AG20443 (cell line): ENCODE measurements at regions not wholly inside any gene's neighbourhood (a gene's known extent, or its start where the extent isn't known, plus 50 kb on each side); places are given as distances from the start of the nearest gene placed in this dataset.
A peak's percentile ranks its signal among the peaks of the same experiment; 100 is the strongest.

Source experiments
- DNase-seq: peaks from one replicate; pipeline ENCODE4 v3.0.0; 2012; ENCODE audit warnings: low spot score, mixed read lengths

DNA sequence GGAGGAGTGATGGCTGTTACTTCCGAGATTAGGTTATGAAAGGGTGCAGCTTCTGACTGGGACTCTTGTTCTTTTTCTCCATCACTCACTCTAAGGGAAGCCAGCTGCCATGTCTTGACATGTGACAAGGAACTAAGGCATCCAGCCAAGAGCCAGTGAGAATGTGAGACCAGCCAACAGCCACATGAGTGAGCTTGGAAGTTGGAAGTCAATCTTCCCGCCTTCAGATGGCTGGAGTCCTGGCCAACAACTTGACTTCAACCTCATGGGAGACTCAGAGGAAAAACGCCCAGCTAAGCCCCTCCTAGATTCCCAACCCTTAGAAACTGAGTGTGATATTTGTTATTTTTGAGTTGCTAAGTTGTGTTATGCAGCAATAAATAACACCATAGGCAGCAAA lies 201.1 kb downstream of the SNX18 start:
- DNase-seq: peak; percentile 47

DNA sequence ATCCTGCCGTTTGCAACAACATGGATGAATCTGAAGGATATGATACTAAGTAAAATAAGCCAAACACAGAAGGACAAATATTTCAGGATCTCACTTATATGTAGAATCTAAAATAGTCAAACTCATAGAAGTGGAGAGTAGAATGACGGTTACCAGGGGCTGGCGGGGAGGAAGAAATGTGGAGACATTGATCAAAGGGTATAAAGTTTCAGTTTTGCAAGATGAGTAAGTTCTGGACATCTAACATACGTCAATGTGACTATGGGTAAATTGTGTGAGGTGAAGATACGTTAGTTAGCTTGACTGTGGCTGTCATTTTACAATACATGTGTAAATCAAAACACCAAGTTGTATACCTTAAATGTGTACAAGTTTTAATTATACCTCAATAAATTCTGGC lies 200.3 kb downstream of the SNX18 start:
- no peak for DNase-seq

DNA sequence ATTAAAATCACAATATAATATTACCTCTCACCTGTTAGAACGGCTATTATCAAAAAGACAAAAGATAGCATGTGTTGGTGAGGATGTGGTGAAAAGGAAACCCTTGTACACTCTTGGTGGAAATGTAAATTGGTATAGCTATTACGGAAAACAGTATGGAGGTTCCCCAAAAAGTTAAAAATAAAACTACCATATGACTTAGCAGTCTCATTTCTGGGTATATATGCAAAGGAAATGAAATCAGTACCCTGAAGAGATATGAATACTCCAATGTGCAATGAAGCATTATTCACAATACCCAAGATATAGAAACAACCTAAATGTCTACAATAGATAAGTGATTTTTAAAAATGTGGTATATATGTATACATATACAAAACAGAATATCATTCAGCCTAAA lies 199.9 kb downstream of the SNX18 start:
- DNase-seq: no peak

DNA sequence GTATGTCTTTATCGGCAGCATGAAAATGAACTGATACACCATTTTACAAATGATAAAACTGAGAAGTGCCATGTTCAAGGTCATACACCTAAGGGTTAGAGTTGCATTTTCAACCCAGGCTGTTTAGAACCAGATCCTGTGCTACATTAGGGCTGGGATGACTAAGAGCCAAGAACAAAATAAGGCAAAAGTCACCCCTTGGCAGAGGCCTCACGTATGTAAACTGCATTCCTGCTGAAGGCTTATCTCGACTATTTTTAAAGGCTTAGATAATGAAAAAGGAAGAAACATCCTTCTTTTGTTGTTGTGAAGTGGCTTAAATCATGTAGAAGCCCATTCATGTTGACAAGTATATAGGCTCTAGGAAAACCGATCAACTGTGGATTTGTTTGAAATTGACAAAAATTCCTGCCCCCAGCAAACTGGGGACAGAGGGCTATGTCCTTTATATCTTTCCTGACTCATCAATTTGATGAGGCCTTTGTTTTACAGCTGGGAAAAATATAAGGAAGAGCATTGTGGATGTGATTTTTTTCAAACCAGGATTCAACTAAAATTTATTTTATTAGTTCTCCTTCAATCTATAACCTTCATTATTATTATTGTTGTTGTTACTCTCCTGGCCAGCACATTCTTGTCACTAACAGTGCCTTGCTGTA lies 196.5 kb downstream of the SNX18 start:
- no peak for DNase-seq

DNA sequence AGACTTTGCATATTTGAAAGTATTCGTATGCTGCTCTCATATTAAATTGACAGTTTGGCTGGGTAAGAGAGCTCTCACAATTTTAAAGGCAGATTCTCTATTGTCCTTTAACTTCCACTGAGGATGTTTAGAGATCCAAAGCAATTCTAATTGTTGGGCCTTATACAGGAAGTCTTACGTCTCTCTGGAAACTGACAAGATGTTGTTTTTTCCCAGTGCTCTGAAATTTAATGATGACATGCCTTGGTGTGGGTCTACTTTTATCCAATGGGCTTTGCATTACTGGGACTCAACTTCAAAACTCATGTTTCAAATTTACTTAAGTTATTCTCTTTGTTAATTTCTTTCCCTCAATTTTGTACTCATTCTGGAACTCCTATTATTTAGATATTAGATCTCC lies 191.5 kb downstream of the SNX18 start:
- DNase-seq: no peak

DNA sequence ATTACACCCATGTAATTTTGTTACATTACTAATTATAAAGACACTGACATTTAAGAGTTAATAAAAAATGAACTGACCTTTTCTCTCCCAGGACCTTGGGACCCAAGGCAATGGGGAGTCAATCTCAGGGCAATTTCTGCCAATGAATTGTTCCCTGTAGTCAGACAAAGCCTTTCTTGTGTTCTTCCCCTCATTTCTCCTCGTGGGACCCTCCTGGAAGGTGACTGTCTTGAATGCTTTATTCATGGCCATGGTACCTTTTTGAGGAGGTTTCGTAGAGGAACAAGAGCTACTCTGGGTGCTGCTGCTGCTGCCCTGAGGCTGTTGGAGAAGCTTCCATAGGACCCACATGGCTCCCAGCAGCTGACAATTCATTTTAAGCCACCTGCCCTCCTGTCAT lies 190.3 kb downstream of the SNX18 start:
- peak; percentile 1 for DNase-seq

DNA sequence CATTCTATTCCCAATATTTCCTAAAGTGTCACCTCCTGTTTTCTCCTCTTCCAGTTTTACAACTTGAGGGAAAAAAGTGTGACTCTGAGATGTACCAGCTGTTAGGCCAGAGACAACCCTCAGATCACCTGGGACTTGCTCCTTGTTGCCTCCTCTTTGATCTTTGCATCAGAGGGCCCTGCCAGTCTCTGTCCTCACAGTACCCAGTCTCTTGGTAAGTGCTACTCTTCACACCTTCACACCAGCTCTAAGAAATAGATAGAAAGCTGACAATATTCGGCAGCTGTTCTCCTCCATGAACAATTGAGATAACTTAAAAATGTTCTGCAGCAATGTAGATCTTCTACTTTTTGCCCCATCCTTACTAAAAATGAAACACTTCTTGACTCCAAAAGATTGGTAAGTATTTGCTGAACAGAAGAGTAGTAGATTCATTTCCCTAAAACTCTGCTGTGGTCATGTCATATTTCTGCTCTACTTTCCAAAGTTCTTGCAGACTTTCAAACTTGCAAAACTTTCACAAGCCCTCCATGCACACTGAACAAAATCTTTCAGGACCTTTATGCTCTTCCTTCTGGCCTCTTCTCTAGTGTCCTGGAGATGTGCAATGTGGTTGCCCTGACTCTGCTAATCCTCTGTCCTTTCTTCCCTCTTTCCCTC lies 188.6 kb downstream of the SNX18 start:
- no peak for DNase-seq

DNA sequence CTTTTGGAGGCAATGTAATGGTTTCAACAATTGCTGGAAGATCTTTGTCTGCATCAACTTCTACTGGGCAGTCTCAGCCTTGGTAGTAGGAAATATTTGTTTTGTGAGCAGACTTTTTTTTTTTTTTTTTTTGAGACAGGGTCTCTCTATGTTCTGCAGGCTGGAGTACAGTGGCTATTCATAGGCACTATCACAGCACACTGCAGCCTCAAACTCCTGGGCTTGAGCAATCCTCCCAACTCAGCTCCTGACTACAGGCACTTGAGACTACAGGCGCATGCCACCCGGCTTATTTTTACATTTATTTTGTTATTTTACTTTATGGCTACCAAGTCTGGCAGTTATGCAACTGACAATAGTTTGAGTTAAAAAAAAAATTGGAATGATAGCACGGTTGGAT lies 187.3 kb downstream of the SNX18 start:
- no peak for DNase-seq

DNA sequence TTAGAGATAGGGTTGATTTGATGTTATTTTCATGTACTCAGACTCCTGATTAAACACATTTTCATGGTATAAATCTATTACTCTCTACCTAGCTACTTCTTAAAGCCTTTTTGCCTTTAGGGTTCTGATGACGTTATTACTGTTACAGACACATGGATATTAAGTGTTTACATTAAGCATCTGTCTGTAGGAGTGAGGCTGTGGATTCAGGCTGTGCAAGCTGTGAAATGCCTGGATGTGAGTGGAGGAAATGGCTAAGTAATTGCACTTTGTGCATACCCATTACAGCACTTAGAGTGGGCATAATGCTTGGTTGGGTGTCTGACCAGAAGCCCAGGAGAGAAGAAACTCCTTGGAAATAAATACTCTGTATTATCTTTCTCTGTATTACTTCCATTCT lies 186.8 kb downstream of the SNX18 start:
- DNase-seq: no peak

DNA sequence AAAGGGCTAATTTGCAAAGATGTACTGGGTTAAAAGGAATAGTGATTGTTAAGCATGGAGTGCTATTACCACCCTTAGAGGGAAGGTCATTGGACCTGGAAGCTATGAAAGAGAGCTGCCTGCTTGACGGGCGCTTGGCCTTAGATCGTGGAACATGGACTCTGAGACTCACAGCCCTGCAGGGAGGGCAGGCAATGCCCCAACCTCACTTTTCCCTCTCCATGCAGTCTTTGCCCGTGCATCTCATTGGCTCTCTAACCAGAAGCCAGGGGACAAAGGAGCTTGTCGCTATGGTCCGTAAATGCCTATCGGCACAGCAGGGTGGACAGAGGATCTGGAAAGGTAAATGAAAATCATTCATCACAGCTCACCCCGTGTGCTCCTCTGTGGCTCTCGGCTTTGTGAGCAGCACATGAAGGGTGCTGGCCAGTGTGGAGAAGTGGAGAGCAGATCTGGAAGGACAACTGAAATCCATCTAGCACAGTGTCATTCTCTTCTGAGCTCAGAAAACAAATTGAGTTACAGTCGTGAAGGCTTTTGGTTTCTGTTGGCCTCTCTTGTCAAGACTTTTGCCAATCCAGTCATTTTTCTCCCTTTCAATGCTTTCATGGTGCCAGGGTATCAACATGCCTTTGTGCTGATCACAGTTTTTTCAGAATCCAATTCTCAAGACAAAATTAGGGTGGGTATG lies 186.2 kb downstream of the SNX18 start:
- DNase-seq: no peak

DNA sequence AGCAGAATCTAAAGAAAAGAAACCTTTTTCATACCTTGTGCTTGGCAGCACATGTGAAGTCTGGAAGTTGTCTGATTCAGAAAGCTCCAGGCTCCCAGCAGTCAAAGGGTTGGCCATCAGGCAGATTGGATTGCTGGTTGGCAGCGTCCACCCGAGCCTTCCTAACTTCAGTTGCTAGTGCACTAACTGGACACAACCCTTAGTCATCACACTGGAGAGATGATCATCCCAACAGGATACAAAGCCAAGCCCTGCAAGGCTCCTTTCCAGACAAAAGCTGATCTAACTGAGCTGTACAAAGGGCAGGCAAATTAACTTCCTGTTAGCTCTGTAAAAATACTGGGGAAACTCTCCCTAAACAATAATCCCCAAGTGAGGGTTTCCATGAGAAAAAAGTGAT lies 185.6 kb downstream of the SNX18 start:
- DNase-seq: peak; percentile 88

DNA sequence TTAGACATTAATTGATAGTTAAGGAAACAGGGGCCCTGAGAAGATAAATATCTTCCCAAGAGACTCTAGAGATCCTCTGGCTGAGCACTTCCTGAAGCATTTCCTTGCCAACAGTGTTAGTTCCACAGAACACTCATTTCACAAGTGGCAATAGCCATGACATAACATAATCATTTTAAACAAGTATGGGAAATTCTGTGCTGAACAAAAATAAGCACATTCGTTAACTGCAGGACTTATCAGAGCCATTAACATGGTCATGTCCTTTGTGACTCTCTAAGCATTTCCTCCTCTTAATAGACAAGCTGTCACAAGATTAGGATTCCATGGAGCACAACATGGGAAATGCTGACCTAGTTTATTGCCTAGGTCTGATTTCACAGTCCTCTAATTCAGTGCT lies 184.9 kb downstream of the SNX18 start:
- DNase-seq: no peak

DNA sequence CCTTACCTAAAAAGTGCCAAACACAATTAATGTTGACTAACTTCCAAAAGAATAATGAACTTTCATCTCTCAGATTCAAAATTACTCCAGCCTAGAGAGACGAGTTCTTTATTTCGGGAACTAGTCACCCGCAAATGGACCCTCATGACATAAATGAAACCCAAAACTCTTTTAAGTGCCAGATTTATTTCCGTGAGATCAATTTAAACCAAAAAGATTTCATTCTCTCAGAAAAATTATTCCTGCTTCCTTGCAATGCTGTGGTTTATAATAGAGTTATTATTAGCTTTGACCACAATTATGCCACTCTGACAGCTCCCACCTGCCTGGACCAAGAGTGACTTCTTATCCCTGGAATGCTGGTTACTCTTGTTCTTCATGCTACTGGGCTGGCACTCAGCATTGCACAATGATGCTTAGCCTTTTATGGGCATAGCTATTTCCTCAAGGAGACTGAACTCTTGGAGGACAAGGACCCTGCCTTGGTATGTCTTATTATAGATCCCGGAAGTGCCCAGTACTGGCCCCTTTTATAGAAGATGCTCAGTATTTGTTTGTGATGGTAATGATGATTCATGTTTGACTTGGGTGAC lies 183.5 kb downstream of the SNX18 start:
- peak; percentile 86 for DNase-seq

DNA sequence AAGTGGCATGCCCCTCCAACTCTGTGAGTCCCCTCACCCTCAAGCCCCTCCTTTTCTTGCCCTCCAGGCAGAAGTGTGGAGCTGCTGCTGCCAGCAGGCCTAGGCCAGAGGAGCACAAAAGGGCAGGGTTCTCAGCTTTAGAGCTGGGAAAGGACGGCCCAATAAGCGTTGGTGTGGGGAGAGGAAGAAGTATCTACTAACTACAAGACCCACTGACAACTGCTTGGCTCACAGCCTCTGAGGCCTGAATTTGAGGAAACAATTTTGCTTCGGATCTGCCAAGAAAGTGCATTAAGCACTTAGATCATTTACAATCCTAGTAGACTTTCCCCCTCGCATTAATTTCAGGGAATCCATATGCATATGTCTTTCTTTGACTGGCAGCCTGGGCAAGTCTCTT lies 179.4 kb downstream of the SNX18 start:
- no peak for DNase-seq

DNA sequence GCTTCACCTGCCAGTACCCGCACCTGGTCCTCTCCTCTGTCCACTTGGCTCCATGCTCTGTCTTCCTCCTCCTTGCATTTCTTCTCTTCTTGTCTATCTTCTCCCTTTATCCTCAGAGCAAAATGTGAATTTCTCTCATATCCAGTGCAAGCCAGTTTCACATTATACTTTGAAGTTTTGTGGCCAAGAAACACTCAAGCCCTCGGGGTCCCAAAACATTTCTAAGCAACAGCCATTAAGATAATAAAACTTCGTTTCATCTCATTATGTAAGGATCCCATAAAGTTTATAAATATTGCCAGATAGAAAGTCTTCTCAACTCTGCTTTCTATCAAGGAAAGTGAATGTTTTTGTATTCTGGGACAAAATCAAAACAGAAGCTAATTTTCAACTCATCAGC lies 178.8 kb downstream of the SNX18 start:
- no peak for DNase-seq

DNA sequence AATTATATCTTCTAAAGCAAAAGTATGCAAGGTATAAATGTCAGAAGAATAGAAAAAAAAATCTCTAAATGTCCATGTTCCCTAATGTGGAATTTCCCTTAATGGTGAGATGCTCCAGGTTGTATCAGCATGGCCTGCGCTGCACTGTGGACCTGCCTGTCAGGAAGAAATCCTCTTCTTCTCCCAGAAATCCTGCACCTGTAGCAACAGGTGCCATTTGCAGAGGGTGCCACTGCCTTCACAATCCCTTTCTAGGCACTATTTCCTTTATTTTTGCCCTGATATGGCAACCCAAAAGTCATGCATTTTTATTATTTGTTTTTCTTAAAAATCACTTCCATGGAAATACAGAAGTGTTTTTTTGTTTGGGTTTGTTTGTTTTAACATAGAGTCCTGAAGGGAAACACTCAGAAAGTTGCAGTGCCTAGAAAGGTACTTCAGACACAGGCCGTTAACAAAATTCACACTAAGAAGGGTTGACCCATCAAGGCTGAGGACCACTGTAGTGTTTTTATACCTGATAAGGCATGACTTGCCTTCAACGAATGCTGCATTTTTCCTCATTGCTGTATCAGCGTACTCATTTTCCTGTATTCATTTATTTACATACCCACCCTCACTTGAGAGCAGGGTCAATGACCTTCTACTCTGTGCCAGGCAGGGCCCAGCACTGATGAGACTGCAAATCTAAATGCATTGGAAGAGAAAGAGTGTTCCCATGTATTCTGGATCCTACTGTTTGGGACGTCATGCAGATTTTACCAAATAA lies 177.8 kb downstream of the SNX18 start:
- DNase-seq: no peak

DNA sequence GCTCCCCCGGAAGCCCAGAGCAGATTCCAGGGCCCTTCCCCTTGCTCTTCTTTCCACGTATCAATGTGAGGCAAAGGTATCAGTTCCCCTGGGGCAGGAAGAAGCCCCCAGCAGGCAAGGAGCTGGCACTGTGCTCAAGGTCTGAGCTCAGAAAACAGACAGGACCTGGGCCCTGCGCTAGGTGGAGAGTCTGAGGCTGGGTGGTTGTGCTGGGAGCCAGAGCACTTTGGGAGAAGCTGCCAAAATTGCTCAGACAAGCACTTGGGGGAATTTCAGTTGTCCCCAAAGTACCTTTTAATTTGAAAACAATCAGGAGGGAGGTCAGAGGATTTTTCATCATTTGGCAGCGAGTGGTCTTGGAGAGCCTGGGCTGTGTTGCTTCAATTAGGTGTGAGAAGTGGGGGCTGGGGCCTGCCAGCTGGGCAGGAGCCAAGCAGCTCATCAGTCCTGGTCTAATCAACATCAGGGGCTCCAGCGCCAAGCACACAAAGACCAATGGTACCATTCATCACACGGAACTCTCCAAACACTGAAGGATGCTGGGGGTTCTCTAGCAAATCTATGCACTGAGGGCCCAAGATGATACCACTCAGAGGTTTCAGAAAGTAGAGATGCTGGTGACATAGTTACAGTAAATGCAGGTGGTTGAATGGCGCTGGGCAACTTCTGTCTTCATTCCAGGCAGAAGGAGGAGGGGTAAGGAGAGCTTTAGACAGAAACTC lies 176.5 kb downstream of the SNX18 start:
- no peak for DNase-seq

DNA sequence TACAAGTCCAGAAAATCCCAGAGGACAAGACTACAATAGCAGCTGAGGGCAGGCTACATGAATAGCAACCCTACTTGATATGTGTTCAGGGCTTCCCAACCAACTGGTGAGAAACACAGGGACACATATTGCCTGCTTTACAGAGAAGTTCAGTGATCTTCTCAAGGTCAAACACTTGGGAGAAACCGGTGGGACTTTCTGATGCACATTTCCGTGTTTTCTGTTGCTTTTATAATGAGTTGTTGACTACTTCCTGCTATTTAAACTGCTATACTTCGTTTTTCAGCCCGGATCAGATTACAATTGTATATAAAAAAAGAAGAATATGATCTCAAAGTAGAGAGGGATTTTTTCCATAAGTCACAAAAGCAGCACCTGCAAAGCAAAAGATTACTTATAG lies 175.1 kb downstream of the SNX18 start:
- no peak for DNase-seq

DNA sequence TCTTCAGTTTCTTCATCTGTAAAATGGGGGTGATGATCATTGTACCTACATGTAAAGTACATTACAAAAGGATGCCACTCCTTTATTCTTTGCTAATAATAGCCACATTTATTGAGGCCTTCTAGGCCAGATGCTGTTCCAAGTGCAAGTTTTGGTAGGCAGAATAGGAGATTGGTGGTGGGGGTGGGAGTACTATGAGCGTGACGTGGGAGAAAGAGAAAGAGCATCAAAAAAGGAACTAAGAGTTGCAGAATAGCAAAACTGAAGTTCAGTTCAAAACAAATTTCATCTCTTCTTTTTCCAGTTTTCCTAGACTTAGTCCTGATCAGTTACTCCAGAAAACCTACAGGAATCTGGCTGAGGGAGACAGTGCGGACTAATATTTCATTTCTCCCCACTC lies 174.1 kb downstream of the SNX18 start:
- no peak for DNase-seq

DNA sequence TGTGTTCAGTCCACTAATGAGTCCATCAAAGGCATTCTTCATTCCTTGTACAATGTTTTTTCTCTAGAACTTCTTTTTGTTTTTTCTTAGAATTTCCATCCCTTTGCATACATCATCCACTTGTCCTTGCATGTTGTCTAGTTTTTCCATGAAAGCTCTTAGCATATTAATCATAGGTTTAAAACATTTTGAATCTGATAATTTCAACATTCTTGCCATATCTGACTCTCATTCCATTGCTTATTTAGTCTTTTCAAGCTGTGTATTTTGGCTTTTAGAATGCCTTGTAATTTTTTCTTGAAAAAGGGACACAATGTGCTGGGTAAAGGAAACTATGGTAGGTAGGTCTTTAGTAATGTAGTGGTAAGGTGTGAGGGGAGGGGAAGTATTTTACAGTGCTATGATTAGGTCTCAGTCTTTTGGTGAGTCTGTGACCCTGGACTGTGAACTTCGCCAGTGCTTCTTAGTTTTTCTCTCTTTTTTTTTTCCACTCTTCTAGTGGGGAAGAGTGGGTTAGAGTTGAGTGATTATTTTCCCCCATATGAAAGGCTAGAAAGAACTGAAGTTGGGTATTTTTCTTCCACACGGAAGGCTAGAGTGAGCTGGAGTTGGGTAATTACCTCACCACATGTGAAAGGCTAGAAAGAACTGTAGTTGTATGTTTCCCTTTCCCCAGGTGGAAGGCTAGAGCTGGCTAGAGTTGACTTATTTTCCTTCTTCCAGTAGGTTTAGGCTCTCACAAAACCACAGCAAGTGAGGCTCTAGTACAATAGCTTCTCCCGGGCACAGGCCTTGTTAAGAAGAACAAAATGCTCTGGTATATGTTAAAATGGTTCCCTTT lies 172.1 kb downstream of the SNX18 start:
- no peak for DNase-seq

DNA sequence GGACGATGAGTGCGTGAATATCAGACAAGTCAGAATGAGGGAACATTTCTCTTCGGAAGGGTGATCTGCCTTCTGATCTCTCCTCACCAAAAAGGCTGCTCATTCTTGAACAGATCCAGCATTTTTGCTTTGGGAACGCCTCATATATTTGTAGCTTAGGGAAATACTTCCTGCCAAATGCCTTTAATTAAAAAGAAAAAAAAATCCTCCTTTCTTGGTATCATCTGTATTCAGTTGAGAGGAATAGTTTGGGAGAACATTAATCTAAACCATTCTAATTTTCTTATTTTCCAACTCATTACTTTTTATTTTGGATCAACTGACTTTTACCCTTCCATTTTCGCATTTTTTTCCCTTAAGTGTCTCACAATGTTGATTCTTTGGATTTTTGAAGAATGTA lies 163.4 kb downstream of the SNX18 start:
- DNase-seq: no peak
